ENCODE measurements at regions not wholly inside any gene's neighbourhood (a gene's known extent, or its start where the extent isn't known, plus 50 kb on each side); places are given as distances from the start of the nearest gene placed in this dataset.

DNA sequence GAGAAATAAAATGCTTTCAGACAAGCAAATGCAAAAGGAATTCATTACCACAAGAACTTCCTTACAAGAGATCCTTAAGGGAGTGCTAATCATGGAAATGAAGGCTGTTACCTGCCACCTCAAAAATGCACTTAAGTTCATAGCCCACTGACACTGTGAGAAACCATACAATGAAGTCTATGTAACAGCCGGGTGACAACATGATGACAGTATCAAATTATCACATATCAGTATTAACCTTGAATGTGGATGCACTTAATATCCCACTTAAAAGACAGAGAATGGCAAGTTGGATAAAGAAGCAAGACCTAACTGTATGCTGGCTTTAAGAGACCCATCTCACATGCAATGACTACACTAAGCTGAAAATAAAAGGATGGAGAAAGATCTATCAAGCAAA, 403.4 kb upstream of the MC4R start:
- no peak for DNase-seq (ENCODE audit: low spot score)

DNA sequence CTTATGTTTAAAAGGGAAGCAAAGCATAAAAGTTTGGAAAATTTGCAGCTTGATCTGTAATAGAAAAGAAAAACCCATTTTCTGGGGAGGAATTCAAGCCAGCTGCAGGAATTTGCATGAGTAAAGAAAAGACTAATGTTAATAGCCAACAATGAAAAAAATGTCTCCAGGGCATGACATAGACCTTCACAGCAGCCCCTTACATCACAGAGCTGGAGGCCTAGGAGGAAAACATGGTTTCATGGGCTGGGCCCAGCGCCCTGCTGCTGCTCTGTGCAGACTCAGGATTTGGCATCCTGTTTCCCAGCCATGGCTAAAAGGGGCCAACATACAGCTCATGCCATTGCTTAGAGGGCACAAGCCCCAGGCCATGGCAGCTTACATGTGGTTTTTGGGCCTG, 411.6 kb upstream of the MC4R start:
- no peak for DNase-seq (ENCODE audit: low spot score)

DNA sequence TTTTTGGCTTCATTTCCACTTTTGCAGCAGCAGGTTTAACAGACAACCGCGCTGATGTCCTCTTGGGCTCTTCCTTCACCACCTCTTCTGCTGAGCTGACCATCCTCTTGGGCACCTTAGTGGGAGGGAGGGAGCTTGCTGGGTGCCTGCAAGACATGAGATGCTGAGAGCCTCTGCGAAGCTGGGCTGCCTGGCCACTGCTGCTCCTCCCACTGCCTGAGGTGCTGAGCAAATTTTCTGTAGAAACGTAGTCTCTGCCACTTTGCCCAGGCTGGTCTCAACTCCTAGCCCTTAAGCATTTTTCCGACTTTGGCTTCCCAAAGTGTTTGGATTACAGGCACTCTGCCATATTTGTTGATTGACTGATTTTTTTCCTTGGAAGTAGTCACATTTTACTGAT, 422.2 kb upstream of the MC4R start:
- no peak for DNase-seq (ENCODE audit: low spot score)

DNA sequence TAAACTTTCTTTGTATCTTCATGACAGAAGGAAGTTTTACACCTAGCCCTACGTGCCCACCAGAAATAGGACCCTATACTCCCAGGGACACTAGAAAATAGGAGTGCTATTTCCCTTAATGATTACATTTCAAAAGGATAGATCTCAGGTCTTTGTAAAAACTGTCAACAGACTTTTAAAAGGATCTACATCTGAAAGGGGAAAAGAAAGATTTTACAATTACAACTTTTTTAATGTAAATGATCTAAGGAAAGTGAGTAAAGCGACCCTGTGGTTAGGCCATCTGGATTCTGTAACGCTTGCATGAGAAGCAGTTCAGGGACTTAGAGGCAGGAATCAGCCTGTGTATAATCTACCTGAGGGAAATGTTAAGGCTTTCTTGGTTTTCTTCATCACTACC, 431.8 kb upstream of the MC4R start:
- no peak for DNase-seq (ENCODE audit: low spot score)

DNA sequence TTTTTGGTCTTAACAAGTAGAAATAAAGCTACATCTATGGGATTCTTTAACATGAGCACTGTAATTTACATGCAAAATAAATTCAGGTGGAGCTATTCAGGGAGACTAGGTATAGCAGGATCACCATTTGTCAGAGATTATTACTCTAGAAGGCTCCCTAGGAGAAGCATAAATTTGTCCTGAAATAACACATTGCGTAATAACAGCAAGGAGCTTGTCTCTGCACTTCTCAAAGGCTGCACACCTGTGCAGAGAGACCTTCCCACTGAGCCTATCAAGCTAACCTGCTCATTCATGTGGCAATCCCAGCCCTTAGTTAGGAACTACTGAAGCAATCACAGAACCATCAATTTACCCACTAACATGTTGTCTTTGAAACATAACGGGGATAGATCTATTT, 437.4 kb upstream of the MC4R start:
- DNase-seq (ENCODE audit: low spot score), result no peak

DNA sequence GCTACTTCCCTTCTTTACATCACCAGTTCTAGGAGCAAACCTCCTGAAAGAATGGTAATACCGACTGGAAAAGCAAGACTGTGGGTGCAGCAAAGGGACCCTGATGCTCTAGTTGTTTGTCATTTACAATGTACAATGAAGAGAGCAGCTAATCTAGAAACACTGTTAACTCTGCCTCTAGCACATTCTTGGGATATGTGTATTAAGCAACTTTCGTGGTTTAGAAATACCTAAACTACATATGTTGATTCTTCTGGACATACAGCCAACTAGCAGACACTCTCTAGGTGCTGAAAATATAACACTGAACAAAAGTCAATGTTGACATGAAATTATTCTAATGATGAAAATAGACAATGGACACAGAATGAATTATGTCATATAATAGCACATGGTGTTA, 440.3 kb upstream of the MC4R start:
- DNase-seq (ENCODE audit: low spot score), result no peak

DNA sequence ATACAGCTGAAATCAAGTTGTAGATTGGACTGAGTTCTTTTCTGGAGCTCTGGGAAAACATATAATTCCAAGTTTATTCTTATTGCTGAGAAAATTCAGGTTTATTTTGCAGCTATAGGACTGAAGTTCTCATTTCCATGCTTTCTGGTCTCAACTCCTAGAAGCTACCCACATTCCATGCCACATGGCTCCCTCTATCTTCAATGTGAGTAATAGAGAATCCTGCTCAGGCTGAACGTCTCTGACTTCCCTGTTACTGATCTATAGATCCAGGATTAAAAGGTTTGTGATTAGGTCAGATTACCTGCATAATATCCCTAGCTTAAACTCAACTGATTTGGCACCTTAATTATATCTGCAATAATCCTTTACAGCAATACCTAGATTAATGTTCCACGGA, 453.8 kb upstream of the MC4R start:
- DNase-seq (ENCODE audit: low spot score), result no peak

DNA sequence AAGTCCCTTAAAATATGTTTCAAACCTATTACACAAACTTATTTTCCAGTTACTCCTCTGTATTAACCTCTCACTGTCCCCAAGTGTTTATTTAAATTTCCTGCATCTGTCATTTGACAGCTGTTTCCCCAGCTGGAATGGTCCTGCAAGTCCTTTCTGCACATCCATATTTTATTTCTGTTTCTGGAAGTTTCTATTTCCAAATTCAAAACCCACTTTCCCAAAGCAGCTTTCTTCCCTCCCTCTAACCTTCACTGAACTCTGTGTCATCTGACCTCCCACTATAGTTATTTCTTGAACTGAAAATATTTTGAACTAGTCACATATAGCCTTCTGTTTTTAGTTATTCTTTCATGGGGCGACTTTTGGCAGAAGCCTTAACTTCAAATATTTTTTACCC, 459.4 kb upstream of the MC4R start:
- no peak for DNase-seq (ENCODE audit: low spot score)

DNA sequence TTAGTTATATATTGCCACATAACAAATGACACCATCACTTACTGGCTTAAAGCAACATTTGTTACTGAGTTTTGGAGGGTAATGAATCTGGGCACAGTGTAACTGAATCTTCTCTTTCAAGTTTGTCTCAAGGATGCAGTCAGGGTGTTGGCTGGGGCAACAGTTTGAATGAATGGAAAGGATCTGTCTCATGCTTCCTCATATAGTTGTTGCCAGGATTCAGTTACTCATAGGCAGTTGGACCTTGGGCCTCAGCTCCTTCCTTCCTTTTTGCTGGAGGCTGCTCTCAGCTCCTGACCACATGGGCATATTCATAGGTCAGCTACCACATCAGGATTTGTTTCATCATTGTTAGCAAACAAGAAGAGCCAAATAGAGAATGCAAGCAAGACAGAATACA, 466.1 kb upstream of the MC4R start:
- DNase-seq (ENCODE audit: low spot score), result no peak

DNA sequence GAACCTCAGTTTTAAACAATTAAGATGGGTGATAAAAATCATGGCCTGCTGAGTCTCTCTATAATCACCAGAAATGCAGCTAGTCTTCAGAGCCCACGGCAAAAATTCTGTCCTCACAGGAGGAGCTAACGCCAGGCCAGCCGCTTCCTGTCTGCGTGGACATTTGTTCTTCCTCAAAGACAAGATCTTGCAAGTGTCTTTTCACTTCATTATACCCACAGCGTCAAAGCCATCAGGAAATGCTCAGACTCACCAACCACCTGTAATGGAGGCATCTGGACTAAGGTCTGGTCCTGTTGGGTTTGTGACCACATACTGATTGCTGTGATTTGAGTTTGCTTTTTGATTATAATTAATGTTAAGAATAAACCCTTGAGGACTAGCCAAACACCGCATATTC, 473.8 kb upstream of the MC4R start:
- no peak for DNase-seq (ENCODE audit: low spot score)

DNA sequence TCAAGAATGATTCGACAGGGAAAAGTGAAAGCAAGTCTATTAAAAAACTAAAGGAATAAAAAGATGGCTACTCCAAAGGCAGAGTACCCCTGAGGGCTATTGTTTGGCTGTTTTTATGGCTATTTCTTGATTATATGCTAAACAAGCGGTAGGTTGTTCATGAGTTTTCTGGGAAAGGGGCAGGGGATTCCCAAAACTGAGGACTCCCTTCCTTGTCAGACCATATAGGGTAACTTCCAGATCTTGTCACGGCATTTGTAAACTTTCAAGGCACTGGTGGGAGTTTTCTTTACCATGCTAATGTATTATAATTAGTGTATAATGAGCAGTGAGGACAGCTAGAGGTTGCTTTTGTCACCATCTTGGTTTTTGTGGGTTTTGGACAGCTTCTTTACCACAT, 474.9 kb upstream of the MC4R start:
- DNase-seq (ENCODE audit: low spot score), result no peak

DNA sequence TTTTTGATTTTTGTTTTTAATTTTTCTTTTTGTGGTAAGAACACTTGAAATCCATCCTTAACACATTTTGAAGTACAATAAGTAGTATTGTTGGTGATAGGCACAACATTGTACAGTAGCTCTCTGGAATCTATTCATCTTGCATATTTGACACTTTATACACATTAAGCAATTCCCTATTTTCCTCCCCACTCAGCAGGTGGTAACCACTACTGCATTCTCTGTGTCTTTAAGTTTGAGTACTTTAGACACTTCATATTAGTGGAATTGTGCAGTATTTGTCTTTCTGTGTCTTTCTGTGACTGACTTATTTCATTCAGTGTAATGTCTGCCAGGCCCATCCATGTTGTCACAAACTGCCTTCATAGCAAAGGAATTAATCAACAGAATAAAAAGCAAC, 471.7 kb upstream of the CDH20 start:
- DNase-seq (ENCODE audit: low spot score), result no peak

DNA sequence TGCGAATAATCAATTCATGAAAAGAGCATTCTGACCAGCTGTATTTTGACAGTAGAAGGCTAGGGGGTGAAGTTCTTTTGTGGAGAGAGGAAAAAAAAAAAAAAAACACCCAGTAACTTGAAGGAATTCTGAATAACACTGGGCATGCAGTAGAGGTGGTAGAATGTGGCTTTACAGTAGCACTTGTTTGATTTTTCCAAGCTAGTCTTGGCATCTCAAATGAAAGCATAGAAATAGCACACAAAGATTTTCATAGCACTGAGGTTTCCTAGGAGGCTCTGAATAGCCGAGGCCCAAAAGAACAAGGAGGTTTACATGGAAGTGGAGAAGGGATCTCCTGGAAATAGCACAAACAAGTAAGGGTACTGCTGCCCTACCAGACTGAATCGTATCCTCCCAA, 470.2 kb upstream of the CDH20 start:
- no peak for DNase-seq (ENCODE audit: low spot score)

DNA sequence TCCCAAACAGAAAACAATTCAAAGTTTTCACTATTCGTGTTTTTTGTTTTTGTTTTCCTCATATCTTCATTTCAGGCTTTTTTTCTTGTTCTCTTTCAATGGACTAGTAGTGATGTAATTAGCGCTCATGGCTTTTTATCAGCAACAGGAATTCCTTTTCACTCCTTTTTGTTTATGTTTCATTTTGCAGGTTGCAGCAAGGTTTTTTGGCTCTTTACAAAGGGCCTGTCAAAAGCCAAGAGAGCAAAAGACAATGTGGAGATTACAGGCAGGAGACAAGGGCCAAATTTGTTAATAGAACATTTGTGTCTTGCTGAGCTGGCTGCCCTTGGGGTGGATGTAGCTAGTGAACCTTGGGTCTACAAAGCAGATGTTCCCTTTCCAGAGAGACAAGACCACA, 467.4 kb upstream of the CDH20 start:
- DNase-seq (ENCODE audit: low spot score), result no peak

DNA sequence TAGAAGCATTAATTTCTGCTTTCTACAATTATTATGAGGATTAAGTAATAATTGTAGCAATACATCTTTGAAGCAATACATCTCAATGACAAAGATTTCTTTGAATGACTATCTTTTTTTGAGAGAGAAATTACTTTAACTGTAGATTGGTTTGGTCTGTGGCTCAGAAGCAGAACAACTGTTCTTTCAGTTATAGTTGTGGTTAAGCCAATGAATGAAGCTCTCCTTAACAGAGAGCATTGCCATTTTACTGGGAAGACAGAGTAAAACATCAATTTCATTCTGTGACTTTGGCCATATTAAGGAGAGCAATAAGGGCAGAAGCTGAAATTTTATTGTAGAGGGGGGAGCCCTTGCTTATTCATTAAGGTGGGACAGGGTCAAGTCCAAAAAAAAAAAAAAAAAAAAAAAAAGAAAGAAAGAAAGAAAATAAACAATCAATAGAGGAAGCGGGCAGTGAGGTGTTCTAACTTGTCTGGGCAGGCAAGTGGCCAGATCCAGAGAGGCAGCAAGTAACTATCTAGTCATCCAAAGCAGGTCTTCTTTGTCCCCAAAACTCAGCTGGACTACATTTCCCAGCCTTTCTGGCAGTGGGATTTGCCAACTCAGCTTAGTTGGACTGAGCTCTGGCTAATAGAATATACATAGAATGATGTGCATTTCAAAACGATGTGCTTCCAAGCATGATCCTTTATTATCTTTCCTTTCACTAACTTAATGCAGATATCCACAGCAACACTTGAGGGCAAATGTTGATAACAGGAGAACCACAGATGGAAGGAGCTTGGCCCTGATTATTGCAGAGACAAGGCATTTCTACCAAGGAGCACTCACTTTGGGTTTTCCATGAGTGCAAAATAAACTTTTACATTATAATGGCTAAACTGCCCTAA, 462.7 kb upstream of the CDH20 start:
- DNase-seq (ENCODE audit: low spot score), result no peak

DNA sequence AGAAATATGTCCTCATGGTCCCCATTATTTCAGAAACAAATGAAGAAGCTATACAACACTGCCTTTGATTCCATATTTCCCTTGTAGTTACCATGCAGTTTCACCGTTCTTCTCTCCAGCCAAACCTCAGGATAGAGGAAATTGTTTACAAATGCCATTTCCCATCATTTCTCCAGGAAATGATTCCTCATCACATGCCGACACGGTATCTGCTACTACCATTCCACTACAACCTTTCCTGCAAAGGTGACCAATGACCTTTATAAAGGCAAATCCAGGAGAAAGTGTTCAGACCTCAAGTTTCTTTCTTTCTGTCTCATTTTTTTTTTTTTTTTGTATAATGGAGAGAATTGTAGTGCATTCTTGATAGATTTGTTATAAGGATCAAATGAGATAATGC, 460.8 kb upstream of the CDH20 start:
- no peak for DNase-seq (ENCODE audit: low spot score)

DNA sequence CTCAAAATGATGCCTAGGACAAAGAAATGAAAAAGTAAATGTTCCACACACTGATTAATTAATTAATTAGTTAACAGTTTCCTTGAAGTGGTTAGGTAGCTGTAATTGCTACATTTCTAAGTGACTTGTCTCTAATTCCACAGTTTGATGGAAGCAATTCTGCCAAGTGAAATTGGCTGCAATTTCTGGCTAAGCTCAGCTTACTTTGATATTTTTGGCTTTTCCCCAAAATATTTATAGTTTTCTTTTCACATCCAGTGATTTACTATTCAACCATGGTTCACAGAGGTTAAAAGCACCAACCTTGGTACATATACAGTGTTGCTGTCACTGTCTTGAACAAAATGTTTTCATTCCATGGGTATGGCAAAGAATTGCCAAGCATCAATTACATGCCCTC, 459.5 kb upstream of the CDH20 start:
- no peak for DNase-seq (ENCODE audit: low spot score)

DNA sequence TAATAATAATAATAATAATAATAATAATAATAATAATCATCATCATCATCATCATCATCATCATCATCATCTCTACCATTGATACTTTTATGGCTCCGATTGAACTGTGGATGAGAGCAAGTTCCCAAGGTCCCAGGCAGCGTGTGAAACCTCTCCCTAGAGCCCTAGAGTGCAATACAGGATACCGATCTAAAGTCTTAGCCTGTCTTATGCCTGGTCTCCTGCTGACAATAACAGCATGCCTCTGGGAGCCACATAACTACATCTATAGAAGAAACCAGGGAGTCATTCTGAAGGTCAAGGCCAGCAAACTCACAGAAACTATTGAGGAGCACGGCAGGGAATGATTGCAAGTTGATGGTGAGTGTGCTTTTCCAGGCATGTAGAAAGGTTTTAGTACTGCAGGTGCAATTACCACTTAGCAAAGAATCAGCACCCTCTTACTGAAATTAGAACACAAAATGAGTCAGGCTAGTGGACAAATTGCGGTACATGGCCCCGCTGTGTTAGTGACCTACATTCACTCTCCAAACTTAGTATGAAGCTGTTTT, 457.2 kb upstream of the CDH20 start:
- DNase-seq (ENCODE audit: low spot score), result no peak

DNA sequence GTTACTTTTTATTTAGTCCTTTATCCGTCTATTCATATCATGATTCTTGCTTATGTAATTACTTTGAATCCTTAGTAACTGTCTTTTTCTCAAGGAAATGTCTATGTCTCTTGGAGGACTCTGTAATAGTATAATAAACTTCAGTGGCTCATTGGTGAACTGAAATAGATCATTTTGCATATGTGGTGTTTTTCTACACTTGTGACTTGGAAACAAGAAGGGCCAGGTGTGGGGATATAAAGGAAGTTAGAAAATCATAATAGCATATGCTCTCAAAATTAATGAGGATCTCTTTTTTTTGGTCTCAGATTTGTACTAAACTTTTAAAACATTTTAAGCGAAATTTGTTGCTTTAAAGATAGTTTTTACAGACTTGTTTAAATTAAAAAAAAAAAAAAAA, 453.0 kb upstream of the CDH20 start:
- no peak for DNase-seq (ENCODE audit: low spot score)

DNA sequence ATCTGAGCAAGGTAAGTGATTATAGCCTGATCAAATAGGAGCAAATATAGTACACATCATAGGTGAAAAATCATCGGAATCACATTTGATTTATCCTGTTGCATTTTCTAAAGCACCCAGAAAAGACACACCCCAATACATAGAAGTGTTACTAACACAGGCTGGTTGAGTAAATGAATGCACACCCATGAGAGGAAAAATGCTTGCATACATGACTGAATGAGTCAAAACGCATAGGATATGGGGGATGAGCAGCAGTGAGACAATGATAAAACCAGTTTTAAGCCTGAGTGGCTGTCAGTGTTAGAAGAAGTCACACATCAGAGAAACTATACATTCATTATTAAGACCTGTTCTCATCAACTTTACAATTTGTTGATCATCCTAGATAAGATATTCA, 449.6 kb upstream of the CDH20 start:
- no peak for DNase-seq (ENCODE audit: low spot score)

DNA sequence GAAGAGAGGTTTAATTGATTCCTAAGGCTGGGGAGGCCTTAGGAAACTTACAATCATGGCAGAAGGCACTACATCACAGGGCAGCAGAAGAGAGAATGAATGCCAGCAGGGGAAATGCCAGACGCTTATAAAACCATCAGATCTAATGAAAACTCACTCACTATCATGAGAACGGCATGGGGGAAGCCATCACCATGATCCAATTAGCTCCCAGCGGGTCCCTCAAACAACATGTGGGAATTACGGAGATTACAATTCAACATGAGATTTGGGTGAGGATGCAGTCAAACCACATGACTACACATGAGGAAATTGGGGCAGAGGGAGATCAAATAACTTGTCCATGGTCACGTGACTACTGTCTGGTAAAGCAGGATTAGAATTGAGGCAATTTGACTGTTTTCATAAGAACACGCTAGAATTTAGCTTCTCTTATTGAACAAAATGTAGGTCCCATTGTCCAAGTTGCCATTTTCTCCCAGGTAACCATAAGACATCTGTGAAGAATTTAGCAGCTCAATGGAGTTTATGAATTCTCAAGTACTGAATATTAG, 445.1 kb upstream of the CDH20 start:
- DNase-seq (ENCODE audit: low spot score), result no peak

DNA sequence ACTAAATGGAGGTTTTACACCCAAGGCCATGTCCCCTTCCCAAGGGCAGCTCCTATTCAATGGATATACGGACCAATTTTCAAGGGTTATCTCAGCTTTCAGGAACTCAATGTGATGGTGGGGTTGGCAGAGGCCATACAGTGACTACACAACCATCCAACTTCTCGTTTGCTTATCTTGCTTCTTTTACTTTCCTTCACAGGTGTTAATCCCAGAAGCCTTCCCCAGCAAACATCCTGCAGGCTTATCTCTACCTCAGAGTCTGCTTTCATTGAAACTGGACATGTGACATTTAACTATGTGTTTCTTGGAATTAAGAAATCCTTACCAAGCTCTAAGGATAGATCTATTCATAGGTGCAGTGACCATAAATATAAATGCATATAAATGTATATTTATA, 443.8 kb upstream of the CDH20 start:
- DNase-seq (ENCODE audit: low spot score), result no peak

DNA sequence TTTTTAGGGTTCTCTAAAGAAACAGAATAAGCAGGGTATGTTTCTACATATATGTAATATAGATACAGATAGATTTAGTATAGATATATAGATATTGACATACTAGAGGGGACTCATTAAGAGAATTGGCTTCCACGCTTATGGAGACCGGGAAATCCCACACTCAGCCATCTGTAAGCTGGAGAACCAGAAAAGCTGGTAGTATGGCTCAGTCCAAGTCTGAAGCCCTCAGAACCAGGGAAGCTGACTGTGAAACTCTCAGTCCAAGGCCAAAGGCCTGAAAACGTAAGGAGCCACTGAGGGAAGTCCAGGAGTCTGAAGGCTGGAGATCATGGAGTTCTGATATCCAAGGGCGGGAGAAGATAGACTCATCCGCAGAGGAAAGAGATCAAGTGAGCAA, 441.3 kb upstream of the CDH20 start:
- DNase-seq (ENCODE audit: low spot score), result no peak

DNA sequence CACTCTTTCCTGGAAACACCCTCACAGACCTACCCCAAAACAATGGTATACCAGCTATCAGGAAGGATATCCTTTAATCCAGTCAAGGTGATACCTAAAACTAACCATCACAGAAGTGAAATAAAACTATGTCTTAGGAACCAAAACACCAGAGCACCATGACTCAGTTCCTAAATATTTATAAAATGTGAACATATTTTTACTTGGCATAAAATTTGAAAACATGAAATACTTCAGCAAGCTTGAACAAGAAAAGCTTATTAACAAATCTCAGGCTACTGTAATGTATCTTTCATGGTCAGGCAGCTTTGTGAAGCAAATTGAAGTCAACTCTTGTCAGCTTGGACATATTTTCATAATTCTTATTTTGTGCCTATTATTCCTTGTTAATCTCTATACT, 440.8 kb upstream of the CDH20 start:
- DNase-seq (ENCODE audit: low spot score), result no peak
